Cardiac fibroblast (primary cell): ENCODE measurements at regions not wholly inside any gene's neighbourhood (a gene's known extent, or its start where the extent isn't known, plus 50 kb on each side); places are given as distances from the start of the nearest gene placed in this dataset.

ENCODE experiments used
- DNase-seq, 2 donors: peaks; one replicate each; pipeline versions ENCODE4 v3.0.0 to v3.0.0-alpha.2; 2010; ENCODE audit warnings: low read depth in 2 of 2
- H3K4me3 ChIP-seq, 2 donors: replicated peaks in 1 of 2; 1 replicate in 1 of 2; 2 replicates in 1 of 2; pipeline ENCODE4 v1.5.1; 2011; ENCODE audit warnings: low read depth in 2 of 2, low read length in 2 of 2, mild to moderate bottlenecking in 2 of 2, moderate library complexity in 1 of 2
- TF ChIP-seq, protein P1 (sequence below): IDR thresholded peaks from one replicate; pipeline ENCODE4 v1.5.1; 2011; ENCODE audit warnings: low read depth, mild to moderate bottlenecking, low read length, inconsistent platforms

DNA sequence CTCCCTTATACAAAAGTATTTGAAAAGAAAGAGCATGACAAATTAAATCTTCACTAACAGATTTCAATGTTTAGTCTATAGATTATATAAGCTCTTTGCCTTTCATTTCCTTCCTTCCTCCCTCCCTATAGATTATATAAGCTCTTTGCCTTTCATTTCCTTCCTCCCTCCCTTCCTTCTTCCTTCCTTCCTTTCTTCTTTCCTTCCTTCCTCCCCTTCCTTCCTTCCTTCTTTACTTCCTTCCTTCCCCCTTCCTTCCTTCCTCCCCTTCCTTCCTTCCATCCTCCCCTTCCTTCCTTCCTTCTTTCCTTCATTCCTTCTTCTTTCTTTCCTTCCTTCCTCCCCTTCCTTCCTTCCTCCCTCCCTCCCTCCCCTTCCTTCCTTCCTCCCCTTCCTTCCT, 209.8 kb upstream of the CBLB start:
- TF ChIP-seq, protein P1, sequence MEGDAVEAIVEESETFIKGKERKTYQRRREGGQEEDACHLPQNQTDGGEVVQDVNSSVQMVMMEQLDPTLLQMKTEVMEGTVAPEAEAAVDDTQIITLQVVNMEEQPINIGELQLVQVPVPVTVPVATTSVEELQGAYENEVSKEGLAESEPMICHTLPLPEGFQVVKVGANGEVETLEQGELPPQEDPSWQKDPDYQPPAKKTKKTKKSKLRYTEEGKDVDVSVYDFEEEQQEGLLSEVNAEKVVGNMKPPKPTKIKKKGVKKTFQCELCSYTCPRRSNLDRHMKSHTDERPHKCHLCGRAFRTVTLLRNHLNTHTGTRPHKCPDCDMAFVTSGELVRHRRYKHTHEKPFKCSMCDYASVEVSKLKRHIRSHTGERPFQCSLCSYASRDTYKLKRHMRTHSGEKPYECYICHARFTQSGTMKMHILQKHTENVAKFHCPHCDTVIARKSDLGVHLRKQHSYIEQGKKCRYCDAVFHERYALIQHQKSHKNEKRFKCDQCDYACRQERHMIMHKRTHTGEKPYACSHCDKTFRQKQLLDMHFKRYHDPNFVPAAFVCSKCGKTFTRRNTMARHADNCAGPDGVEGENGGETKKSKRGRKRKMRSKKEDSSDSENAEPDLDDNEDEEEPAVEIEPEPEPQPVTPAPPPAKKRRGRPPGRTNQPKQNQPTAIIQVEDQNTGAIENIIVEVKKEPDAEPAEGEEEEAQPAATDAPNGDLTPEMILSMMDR, result no peak
- DNase-seq, result no peak
- no peak overlapping the region for H3K4me3 ChIP-seq

DNA sequence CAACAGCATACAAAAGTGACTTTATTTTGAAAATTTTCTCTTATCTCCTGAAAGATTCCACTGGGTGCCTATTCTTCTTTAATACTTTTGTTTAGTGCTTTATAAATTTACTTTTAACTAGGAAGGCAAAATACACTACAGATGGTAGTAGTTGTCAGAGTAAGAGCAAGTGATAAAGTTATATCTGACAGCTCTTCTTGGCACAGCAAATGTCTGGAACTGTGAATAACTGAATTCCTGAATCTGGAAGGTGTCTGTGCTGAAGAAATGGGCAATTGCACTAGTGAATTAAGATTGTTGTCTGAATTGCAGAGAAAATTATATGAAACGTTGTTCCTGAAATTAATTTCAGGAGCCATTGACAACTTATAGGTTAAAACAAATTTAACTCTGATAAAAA, 213.8 kb upstream of the CBLB start:
- TF ChIP-seq, protein P1, result no peak
- no peak for DNase-seq
- H3K4me3 ChIP-seq, result no peak overlapping the region

DNA sequence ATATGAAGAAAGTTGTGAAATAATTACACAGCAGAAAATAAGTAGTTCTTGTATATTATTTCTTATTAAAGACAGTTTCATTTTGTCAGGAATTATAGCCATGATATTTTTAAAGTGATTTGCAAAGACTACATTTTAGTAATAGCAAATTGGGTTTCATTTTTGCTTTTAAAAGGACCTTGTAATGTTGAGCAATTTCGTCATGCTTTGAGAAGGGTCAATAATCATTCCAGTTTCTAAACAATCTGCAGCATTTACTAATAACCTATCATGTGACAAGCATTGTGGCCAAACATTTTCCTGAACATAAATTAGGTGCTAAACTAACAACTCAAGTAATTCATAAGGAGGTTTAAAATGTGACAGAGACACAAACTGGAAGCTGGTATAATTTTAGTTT, 214.4 kb upstream of the CBLB start:
- H3K4me3 ChIP-seq, result no peak overlapping the region
- DNase-seq, result no peak
- TF ChIP-seq, protein P1, result no peak

DNA sequence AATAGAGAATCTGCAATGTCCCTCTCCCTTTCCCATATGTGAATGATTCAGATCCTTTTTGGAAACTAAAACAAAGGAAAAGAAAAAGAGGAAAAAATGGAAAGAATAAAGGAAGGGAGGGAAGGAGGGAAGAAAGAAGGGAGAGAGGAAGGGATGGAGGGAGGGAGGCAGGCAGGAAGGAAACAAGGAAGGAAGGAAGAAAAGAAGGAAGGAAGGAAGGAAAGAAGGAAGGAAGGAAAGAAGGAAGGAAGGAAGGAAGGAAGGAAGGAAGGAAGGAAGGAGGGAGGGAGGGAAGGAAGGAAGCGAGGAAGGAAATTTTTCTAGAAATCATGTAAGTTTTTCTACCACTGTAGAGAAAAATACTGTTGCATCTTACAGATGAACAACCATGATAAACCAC, 215.0 kb upstream of the CBLB start:
- TF ChIP-seq, protein P1, result no peak
- H3K4me3 ChIP-seq, result no peak overlapping the region
- no peak for DNase-seq

DNA sequence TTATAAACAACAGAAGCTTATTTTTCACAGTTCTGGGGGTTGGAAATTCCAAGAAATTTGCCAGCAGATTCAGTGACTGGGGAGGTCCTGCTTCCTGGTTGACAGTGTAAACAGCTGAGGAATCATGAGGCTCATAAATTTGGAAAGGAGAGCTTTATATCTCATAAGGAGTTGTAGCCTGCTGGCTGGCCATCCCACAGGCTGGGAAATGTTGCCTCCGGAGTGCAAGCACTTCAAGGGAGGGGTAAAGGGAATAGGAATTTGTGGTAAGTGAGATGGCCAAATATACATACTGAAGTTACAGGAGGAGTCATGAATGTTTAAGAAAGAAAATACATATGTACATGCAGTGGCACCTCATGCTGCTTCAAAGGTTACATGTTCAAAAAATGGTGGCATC, 217.2 kb upstream of the CBLB start:
- DNase-seq, result peak in 1 of 2 donors; percentile 24
- TF ChIP-seq, protein P1, result no peak

DNA sequence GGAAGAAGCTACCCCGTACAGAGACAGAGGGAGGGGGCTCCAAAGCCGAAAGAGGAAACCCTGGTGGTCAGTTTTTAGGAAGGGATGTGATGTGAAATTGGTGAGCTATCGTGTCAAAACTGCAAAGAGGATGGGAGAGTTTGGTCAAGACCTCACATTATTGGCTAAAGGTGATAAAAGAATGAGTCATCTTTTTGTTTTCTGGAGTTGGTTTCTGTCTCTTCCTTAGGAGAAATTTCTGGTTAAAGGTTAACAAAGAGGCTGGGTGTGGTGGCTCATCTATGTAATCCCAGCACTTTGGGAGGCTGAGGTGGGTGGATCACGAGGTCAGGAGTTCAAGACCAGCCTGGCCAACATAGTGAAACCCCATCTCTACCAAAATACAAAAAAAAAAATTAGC, 217.8 kb upstream of the CBLB start:
- no peak overlapping the region for H3K4me3 ChIP-seq
- peak in 1 of 2 donors; percentile 17 for DNase-seq
- TF ChIP-seq, protein P1, result no peak

More for the DNA sequence above, 217.2 kb upstream of the CBLB start:
- no peak overlapping the region for H3K4me3 ChIP-seq

DNA sequence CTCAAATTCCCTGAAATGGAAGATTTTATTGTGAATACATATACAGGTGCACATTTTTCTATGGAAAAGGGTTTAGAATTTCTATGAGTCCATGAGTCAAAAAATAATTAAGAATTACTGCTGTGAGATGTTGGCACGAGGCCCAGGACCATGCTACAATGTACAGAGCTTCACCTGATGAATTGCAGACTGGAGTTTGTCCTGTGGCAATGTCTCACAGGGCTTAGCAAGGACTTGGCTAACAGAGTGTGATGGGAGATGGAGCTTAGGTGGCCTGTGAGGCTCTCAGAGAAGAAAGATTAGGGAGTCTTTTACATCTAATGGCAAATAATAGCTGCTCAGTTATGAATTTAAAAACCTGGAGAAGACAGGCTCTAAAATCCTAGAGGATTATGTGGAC, 219.5 kb upstream of the CBLB start:
- no peak for DNase-seq
- TF ChIP-seq, protein P1, result no peak
- H3K4me3 ChIP-seq, result no peak overlapping the region
